ENCODE measurements at regions not wholly inside any gene's neighbourhood (a gene's known extent, or its start where the extent isn't known, plus 50 kb on each side); places are given as distances from the start of the nearest gene placed in this dataset.

- TF ChIP-seq CTCF (conservative IDR thresholded peaks at IDR 0.05 in 1 of 2, IDR thresholded peaks at IDR 0.05 in 1 of 2; ENCODE audit: low read depth in 1 of 2, low read length in 2 of 2) (no peak), EZH2 (IDR thresholded peaks at IDR 0.05; ENCODE audit: low read length, missing control alignments) (no peak)
Observed at GRCh38 chr16:73569266-73569980, 521.5 kb upstream of the ZFHX3 start.

All from fibroblast of lung (primary cell).